COLO668 (cell line): ENCODE measurements at regions not wholly inside any gene's neighbourhood (a gene's known extent, or its start where the extent isn't known, plus 50 kb on each side); places are given as distances from the start of the nearest gene placed in this dataset.
"Not testable (repeated sequence)": the region's sequence is repeated elsewhere in the genome, so short reads cannot be mapped to it uniquely, and the experiment has no call there.

ENCODE experiments used
- DNase-seq: peaks from one replicate; lab custom pipeline; 2025; ENCODE audit not compliant: unreplicated experiment; lab: John Stamatoyannopoulos, UW

DNA sequence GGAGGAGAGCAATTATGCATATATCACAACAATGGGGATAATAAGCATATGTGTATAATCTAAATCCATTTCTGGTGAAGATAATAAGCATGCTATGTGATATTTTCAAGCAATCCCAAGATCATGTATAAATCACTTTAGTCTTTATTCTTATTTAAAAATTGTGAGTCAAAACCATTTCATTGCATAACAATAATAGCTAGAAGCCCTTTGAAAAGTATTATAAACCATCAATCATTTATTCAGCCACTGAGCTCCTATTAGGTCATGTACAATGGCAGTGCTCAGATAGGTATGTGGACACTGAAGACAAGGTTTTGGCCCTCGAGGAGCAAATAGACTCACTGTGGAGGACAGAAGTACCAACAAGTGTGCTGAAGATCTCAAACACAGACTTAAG, 113.1 kb downstream of the CDCA7 start:
- DNase-seq = no peak

DNA sequence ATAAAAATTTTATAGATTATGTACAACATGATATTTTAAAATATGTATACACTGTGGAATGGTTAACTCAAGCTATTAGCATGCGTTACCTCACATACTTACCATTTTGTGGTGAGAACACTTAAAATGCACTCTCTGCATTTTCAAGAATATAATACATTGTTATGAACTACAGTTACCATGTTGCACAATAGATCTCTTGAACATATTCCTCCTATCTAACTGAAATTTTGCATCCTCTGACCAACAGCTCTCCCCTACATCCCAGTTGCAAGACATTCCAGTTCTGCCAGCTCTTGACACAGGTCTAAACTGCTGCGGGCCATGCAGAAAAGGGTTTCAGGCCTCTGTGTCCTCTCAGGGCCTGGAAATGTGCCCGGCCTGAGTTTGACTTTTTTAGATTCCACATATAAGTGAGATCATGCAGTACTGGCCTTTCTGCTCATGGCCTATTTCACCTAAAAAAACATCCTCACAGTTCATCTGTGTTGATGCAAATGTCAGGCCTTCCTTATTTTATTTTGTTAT, 113.7 kb downstream of the CDCA7 start:
- DNase-seq = no peak

DNA sequence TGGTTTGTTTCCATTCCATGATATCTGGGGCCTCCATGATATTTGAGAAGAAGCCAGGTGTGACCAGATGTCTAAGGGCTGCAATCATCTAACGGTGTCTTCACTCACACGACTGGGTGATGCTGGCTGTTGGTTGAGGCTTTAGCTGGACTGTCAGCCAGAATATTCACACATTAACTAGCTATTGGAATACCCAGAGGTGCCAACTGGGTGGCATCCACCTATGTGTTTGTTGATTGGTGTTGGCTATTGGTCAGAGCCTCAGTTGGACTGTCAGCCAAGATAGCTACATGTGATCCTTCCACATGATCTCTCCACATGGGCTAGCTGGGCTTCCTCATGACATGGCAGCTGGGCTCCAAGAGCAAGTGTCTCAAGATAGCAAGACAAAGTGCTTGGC, 117.4 kb downstream of the CDCA7 start:
- no peak for DNase-seq

- DNase-seq = no peak
These were observed 128.5 kb downstream of the CDCA7 start for GRCh38 chr2:173483137-173483536.

GRCh38 chr2:173488861-173489260, 134.2 kb downstream of the CDCA7 start:
- no peak for DNase-seq

GRCh38 chr2:173491418-173491817, 136.7 kb downstream of the CDCA7 start:
- DNase-seq = no peak

GRCh38 chr2:173493874-173494273, 139.2 kb downstream of the CDCA7 start:
- DNase-seq = no peak

- DNase-seq = no peak
These were observed 142.1 kb downstream of the CDCA7 start for GRCh38 chr2:173496746-173497145.

DNA sequence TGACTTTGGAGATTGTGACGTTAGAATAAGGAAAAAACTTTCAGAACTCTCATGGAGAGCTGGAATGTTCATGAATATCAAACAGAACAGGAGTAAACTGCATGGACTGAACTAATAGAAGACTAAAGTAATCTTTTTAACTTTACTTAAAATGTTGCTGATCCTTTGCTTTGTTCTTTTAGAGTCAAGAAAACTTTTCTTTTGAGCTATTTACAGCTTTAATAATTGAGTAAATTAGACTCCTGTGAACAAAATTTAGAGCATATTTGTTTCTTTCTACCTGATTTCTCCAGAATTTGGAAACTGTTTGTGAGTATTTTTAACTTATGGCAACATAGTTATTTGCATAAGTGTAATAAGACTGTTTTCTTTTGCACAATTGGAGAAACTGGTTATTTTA, 146.3 kb downstream of the CDCA7 start:
- no peak for DNase-seq

GRCh38 chr2:173502296-173502695, 147.6 kb downstream of the CDCA7 start:
- no peak for DNase-seq

DNA sequence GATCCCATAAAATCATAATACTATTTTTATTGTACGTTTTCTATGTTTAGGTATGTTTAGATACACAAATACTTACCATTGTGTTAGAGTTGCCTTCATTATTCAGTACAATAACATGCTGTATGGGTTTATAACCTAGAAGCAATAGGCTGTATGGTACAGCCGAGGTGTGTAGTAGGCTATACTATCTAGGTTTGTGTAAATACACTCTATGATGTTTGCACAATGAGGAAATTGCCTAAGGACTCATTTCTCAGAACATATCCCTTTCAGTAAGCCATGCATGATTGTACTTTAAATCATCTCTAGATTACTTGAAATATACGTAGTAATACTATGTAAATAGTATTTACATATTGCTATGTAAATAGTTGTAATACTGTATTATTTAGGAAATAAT, 156.7 kb downstream of the CDCA7 start:
- DNase-seq = no peak

- DNase-seq = no peak
These were observed 157.3 kb downstream of the CDCA7 start for GRCh38 chr2:173511942-173512341.

DNA sequence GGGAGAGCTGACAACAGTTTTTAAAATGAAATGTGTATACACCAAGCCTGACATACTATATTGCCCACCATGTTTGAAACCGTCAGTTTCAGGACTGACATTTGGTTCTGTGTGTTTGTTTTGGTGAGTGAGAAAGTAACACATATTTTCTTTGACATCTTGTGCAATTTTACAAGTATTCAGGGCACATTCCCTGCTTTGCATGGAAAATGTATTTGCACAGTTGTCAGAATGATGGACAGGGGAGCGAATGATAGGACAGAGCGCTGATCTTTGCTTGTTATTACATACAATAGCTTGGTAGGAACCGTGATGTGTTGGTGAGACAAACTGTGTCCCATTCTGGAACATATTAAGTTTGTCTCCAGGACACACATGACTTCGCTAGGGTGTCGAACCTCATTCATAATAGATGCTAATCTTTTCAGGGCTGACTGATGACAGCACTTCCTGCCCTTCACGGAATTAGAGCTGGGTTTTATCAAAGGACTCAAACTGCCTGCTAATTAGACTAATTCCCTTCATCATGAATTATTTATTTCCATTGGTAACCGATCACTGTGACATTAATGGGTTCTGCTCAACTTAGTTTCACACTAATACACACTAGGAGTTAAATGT, 158.5 kb downstream of the CDCA7 start:
- no peak for DNase-seq

DNA sequence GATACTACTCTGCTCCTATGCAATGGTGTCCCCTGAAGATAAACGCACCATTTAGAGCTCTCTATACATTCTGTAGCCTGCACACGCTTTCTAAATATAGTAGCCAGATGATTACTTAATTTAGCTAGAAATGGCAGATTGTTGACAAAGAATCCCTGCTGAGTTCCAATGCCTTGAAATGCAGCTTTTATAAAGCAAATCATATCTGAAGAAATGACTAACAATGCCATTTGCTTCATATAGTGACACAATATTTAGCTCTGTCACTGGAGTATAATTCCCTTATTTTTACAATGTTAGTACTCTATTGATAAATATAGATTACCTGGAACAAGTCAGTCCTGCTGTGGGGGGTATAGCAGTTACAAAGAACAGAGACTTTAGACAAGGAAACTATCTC, 166.2 kb downstream of the CDCA7 start:
- DNase-seq = no peak

GRCh38 chr2:173521450-173522192, 166.9 kb downstream of the CDCA7 start:
- DNase-seq = no peak

DNA sequence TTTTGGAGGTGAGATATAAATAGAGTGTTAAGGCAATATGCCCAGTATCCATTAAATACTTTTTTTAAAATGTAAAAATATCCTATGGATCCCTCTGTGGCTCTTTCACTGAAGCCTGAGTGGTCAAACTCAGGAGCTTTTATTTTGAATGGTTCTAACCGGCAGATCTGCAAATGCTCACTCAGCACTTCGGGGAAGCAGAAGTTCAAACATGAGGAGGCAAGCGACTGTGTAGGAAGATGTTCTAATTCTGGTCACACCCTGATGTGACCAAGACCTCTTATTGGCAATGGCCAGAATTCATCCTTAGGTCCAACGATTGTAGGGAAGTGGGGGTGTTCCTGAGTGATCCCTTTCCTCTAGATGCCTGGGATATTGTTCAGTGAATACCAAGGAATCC, 168.8 kb downstream of the CDCA7 start:
- DNase-seq = no peak

GRCh38 chr2:173524256-173524955, 169.7 kb downstream of the CDCA7 start:
- no peak for DNase-seq

DNA sequence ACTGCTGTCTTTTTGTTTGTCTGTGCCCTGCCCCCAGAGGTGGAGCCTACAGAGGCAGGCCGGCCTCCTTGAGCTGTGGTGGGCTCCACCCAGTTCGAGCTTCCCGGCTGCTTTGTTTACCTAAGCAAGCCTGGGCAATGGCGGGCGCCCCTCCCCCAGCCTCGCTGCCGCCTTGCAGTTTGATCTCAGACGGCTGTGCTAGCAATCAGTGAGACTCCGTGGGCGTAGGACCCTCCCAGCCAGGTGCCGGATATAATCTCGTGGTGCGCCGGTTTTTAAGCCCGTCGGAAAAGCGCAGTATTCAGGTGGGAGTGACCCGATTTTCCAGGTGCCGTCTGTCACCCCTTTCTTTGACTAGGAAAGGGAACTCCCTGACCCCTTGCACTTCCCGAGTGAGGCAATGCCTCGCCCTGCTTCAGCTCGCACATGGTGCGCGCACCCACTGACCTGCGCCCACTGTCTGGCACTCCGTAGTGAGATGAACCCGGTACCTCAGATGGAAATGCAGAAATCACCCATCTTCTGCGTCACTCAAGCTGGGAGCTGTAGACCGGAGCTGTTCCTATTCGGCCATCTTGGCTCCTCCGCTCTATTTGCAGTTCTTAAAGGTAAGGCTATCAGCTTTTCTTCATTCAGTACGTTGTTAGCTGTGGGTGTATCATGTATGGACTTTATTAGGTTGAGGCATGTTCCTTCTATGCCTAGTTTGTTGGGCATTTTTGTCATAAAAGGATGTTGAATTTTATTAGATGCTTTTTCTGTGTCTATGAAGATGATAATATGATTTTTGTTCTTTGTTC, 178.3 kb downstream of the CDCA7 start:
- DNase-seq = not testable (repeated sequence)

DNA sequence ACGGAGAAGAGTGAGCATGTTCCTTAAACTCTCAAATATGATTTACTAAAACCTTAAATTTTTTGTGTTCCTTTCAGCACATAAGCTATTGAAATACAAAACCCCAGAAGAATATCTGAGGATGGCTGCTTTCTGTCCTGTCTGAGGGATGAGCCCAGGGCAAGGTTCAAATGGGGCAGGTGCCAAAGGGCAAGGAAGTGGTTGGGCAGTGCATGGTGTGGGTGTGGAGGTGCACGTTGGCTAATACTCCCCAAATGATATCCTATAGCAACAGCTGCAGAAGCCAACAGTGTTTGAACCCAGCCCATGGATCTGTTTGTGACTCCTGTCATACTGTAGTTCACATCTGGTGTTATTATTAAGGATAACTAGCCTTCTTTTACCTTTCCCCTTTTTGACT, 183.0 kb downstream of the CDCA7 start:
- DNase-seq = no peak

- DNase-seq = no peak
These were observed 184.9 kb downstream of the CDCA7 start for GRCh38 chr2:173539615-173540014.

- DNase-seq = no peak
These were observed 190.1 kb downstream of the CDCA7 start for GRCh38 chr2:173544641-173545363.
